GM18520 (cell line): ENCODE measurements at regions not wholly inside any gene's neighbourhood (a gene's known extent, or its start where the extent isn't known, plus 50 kb on each side); places are given as distances from the start of the nearest gene placed in this dataset.

Experiments
- ATAC-seq: cut with Tn5 transposase; IDR thresholded peaks from one replicate; pipeline ENCODE4 v1.9.1; 2021; ENCODE audit not compliant: unreplicated experiment

- ATAC-seq = no peak
These were observed 98.8 kb upstream of the BMPER start for GRCh38 chr7:33806298-33807154.

GRCh38 chr7:33807155-33807530 is 98.2 kb upstream of the BMPER start:
- ATAC-seq = no peak

GRCh38 chr7:33807779-33808482 is 97.4 kb upstream of the BMPER start:
- ATAC-seq = no peak

DNA sequence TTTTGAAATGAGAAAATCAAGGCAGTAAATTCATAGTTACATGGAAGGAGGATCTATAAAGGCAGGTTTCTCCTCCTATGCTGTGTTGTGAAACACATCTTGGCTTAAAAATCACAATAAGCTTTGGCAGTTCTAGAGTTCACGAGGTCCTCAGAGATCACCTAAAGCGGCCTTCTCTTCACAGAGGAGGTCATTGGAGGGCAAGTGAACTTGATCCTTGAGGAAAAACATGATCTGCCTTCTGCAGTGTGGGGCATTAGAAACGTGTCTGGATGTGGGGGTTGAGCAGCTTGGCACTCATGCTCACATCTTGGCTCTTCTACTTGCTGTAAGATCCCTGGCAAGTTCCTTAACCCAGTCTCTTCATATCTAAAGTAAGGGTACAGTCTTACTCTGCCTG is 96.1 kb upstream of the BMPER start:
- ATAC-seq = no peak

DNA sequence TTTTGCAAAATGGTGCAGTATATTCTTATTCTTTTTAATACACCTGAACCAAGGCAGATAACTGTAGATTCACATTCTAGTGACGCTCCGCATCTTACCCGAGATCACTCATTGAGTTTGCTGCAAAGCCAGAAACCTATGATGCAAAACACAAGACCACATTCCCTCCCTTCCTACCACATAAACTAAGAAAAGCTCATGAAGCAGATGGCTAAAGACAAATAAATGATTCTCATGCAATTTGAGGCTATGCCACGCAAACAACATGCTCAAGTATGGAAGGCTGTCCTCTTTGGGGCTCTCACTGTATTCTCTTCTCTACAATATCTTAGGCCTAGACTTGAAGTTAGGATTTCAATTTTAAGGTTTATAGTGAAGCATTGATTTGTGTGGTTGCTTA is 95.0 kb upstream of the BMPER start:
- ATAC-seq = no peak

DNA sequence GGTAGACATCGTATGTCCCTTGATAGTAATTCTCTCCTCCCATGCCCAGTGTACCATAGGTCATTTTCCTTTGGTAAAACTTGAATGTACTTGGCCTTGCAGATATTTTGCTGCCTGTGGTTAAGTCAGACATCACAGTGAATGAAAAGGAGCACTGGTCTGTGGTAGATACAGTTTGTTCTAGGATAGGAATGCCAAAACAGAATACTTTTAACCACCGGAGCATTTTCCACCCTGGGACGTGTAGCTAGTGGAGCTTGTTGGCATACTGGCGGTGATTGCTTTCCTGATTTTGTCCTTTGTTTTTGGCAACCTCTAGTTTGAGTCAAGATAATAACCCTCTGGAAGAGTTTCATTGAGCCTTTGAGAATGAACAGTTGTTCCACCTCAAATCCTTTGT is 92.0 kb upstream of the BMPER start:
- ATAC-seq = no peak

DNA sequence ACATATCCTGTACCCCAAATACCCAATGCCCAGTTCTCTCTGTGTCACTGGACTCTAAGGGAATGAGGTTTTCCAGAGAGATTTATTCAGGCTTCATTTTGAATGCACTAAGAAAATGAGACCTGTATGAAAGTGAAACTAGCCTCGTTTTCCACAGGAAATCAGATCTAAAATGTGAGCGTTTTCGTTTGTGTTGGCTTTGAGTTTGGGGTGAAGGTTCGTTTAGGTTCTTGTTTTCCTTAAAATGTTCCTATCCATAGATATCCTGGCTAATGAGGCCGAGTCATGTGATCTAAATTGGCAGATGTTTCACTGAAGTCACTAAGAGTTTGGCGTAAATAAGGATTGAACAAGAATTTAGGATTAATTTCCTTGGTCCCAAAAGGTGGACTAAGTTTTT is 90.9 kb upstream of the BMPER start:
- no peak for ATAC-seq

GRCh38 chr7:33814936-33815335 is 90.4 kb upstream of the BMPER start:
- no peak for ATAC-seq

- no peak for ATAC-seq
These were observed 90.0 kb upstream of the BMPER start for GRCh38 chr7:33815336-33815735.

- no peak for ATAC-seq
These were observed 89.2 kb upstream of the BMPER start for GRCh38 chr7:33816106-33816505.

GRCh38 chr7:33819658-33820057 is 85.7 kb upstream of the BMPER start:
- ATAC-seq = no peak

DNA sequence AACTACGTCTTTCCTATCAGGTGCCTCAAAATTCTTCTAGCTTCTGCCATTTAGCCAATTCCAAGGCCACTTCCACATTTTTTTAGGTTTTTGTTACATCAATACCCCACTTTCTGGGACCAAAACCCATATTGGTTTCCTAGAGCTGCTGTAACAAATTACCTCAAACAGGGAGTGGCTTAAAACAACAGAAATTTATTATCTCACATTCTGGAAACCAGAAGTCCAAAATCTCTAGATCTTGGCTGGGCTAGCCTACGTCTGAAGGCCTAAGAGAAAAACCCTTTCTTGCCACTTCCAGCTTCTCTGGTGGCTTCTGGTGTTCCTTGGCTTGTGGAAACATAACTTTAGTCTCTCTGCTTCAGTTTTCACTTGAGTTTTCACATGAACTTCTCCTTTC is 85.1 kb upstream of the BMPER start:
- ATAC-seq = no peak

DNA sequence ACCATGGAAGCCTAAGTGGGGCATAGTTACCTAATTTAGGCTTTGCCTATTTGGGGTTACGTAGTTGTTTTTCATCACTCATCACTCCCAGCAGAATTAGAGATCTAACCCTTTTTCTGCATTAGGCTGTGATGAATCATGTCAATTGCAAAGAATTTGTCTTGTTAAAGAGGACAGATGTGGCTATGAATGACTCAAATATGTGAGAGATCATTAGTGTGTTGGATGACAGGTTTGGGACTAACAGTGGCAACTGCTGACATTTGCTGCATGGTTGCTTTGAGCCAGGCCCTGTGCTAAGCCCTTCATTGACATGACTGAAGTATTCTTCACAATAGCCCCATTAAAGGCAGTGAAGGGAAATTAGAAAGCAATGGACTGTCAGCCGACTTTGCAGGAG is 83.4 kb upstream of the BMPER start:
- ATAC-seq = no peak

DNA sequence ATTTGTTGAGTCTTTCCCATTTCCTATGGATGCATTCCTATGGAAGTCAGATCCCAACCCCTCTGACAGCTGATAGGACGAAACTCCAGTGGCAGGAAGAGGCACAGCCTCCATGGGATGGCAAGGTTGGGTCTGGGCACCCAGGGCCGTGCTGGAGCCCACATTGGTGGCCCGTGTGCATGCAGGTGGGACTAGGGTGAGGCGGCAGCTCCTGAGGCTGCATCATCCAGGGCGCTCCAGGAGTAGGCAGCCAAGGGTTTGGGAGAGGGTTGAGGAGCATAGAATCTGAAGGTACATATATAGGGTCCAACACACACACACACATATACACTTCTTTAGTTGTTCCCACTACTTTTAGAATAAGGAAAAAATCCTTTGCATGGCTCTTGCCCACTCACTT is 81.4 kb upstream of the BMPER start:
- ATAC-seq = no peak

DNA sequence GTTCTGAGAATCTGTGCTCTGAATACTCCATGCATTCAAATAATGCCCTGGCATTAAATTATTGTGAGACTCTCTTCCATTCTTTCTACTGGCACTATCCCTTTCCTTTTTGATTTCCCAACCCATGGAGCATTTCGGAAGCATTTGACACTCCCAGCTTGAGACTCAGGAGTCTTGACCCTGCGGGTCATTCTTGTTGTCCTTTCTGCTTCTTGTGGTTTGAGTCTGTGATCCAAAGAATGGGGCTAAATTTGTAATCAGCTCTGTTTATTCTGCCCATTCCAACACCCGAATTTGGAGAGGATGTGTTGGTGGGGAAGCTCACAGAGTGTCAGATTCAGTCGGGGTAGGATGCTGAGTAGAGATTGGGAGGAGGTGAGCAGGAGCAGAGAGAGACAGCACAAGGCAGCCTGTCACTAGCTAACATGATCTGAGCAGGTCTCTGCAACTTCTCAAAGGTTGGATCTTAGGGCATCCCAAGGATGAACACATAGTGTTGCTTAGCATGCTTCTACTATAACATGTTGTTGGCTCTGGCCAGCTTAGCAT is 80.4 kb upstream of the BMPER start:
- no peak for ATAC-seq

GRCh38 chr7:33825644-33826043 is 79.7 kb upstream of the BMPER start:
- ATAC-seq = no peak

- ATAC-seq = no peak
These were observed 75.8 kb upstream of the BMPER start for GRCh38 chr7:33829536-33829935.

- ATAC-seq = no peak
These were observed 73.8 kb upstream of the BMPER start for GRCh38 chr7:33831389-33832141.

- no peak for ATAC-seq
These were observed 73.0 kb upstream of the BMPER start for GRCh38 chr7:33832271-33832721.

DNA sequence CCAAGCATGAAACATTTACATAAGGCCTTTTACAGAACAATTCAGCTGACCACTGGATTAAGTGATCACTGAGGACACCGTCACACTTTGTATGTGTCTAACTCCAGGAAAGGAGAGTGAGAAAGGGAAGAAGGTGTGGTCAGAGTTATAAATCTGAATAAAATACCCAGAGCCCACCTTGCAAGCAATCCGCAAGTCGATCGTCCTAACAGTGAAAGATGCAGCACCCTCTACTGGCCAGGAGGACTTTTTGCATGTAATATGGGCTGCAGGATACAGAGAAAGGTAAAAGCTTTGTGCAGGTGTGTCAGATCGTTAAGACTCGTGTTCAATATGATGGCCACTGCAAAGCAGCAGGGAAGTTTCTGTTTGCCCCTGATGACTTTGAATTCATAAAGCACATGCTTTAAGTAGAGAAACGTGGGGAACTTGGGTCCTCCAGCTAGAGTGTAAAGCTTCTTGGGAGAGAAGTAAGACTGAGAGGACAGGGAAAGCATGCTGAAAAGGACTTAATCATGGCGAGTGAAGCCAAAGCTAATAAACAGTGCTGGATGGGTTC is 68.5 kb upstream of the BMPER start:
- no peak for ATAC-seq

- no peak for ATAC-seq
These were observed 67.9 kb upstream of the BMPER start for GRCh38 chr7:33837356-33837851.
